Stomach (tissue), 8 donors: ENCODE measurements at regions not wholly inside any gene's neighbourhood (a gene's known extent, or its start where the extent isn't known, plus 50 kb on each side); places are given as distances from the start of the nearest gene placed in this dataset.

ENCODE experiments used
- DNase-seq, 2 donors: peaks; one replicate each; pipeline versions ENCODE4 v3.0.0 to v3.0.0-alpha.2; 2013 to 2019
- H3K27ac ChIP-seq, 5 donors: fragments of 200-600 bp in 4 of 5; sonication (generic) in 4 of 5; one replicate each; pipeline ENCODE4 v1.5.1; 2013 to 2019; ENCODE audit warnings: mild to moderate bottlenecking in 1 of 5, moderate library complexity in 1 of 5
- H3K27me3 ChIP-seq, 3 donors: fragments of 200-600 bp; sonication (generic); one replicate each; pipeline ENCODE4 v1.5.1; 2017 to 2019; ENCODE audit warnings: mixed run types in 1 of 3
- H3K36me3 ChIP-seq, 4 donors: fragments of 200-600 bp; sonication (generic); 1 replicate in 3 of 4; 2 replicates in 1 of 4; pipeline ENCODE4 v1.5.1; 2016 to 2019
- H3K4me1 ChIP-seq, 4 donors: fragments of 200-600 bp; sonication (generic); one replicate each; pipeline ENCODE4 v1.5.1; 2016 to 2019
- H3K4me3 ChIP-seq, 4 donors: fragments of 200-600 bp; sonication (generic) in 3 of 4; one replicate each; pipeline ENCODE4 v1.5.1; 2016 to 2019; ENCODE audit warnings: mild to moderate bottlenecking in 1 of 4
- H3K9me3 ChIP-seq, 4 donors: fragments of 200-600 bp; sonication (generic); one replicate each; pipeline ENCODE4 v1.5.1; 2016 to 2019
- EP300 ChIP-seq: sonication (generic); formaldehyde crosslinking; IDR thresholded peaks from one replicate; pipeline ENCODE4 v1.6.1; 2017; ENCODE audit warnings: antibody characterized with exemption
- POLR2A ChIP-seq, 4 donors: fragments of 450-650 bp; IDR thresholded peaks; one replicate each; pipeline ENCODE4 v1.6.1; 2016; ENCODE audit warnings: antibody characterized with exemption in 4 of 4, control low read depth in 2 of 4, mild to moderate bottlenecking in 1 of 4, moderate library complexity in 1 of 4
- POLR2AphosphoS5 ChIP-seq, 3 donors: sonication (generic); formaldehyde crosslinking; IDR thresholded peaks; one replicate each; pipeline ENCODE4 v1.6.1; 2016; ENCODE audit warnings: antibody characterized with exemption in 3 of 3
- WGBS, 5 donors: extraction: QIAGEN DNeasy Blood & Tissue Kit in 3 of 5; methylation state at CpG; one replicate each; pipeline versions ENCODE4 v1.1.5 to v1.1.7; 2013 to 2018; 5-methylcytosine and 5-hydroxymethylcytosine counted together
- intact Hi-C: fragments of 100-400 bp; cut with DNase I; formaldehyde crosslinking; loops from one replicate; pipeline ENCODE4 v1.15.1; 2023; ENCODE audit warnings: low total_unique reads
- small RNA-seq, 4 donors: library from RNA; depleted of rRNA; stranded (forward); fragments of <200 nt; gene quantifications; one replicate each; pipeline ENCODE3, GENCODE V24; 2016
- TF ChIP-seq, protein P1 (sequence below), 7 experiments: fragments of 450-650 bp in 4 of 7; fragments of 200-600 bp in 3 of 7; sonication (generic) in 3 of 7; IDR thresholded peaks; one replicate each; pipeline ENCODE4 v1.5.1; 2016 to 2019; ENCODE audit warnings: antibody characterized with exemption in 7 of 7, control low read depth in 2 of 7, mild to moderate bottlenecking in 1 of 7
- donor health status: healthy with polysubstance abuse.
- donor health status: Bipolar disorder and iron deficiency.
- donor health status: healthy.

DNA sequence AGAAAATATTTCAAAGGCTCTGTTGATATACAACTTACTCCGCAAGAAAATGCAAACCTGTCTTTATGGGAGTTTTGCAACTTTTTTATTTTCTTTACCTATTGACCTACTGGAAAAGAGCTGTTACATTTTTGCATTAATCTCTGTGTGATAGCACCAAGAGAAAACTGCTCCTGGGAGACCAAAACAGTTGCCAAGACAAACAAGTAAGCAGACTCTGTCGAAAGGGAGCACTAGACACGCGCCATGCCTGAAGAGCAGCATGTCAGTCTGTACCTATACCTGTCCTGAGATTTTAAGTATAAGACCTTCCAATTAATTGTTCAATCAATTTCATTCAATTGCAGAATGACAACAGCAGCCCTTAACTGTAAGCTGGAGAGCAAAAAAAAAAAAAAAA lies 56.0 kb upstream of the TECRL start:
- no peak for TF ChIP-seq POLR2AphosphoS5 (IDR thresholded peaks at IDR 0.05)
- TF ChIP-seq EP300 = no peak
- no peak for TF ChIP-seq POLR2A (IDR thresholded peaks at IDR 0.05)
- TF ChIP-seq, protein P1, sequence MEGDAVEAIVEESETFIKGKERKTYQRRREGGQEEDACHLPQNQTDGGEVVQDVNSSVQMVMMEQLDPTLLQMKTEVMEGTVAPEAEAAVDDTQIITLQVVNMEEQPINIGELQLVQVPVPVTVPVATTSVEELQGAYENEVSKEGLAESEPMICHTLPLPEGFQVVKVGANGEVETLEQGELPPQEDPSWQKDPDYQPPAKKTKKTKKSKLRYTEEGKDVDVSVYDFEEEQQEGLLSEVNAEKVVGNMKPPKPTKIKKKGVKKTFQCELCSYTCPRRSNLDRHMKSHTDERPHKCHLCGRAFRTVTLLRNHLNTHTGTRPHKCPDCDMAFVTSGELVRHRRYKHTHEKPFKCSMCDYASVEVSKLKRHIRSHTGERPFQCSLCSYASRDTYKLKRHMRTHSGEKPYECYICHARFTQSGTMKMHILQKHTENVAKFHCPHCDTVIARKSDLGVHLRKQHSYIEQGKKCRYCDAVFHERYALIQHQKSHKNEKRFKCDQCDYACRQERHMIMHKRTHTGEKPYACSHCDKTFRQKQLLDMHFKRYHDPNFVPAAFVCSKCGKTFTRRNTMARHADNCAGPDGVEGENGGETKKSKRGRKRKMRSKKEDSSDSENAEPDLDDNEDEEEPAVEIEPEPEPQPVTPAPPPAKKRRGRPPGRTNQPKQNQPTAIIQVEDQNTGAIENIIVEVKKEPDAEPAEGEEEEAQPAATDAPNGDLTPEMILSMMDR (IDR thresholded peaks at IDR 0.05) = no peak
- Histone ChIP-seq H3K27me3 (no peaks in the 10 kb centered on the region), H3K27ac (no peak overlapping the region), H3K9me3 (no peaks in the 10 kb centered on the region), H3K4me1 (no peaks in the 10 kb centered on the region), H3K4me3 (no peak overlapping the region), H3K36me3 (no peaks in the 10 kb centered on the region)
- WGBS, 5 donors = 53 to 80% (median 70%) methylated on average over 4 of the region's 4 CpGs
- DNase-seq = no peak
- intact Hi-C loops = no loop called here

DNA sequence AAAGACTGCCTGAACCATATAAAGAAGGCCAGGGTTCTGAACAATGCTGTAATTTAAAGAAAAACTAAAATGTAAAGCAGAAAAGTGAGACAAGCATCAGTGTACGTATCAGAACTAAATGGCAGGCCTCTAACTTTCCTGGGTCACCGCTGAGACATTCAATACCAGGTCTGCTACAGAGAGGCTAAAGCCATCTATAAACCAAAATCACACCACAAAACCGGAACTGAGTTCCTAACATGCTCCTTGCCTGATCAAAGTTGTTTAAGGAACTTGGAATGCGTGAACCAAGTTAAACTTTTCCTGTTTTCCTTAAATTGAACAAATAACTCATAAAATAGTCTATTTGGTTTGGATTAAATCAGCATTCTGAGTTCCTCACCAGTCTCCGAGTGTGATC lies 55.3 kb upstream of the TECRL start:
- DNase-seq = no peak
- 51 to 63% (median 54%) methylated on average over 5 of the region's 5 CpGs for WGBS, 5 donors
- no peak overlapping the region for H3K27ac ChIP-seq
- intact Hi-C loops = no loop called here
- no peak overlapping the region for H3K4me3 ChIP-seq
- H3K9me3 ChIP-seq = no peaks in the 10 kb centered on the region
- no peak for TF ChIP-seq POLR2A (IDR thresholded peaks at IDR 0.05)
- TF ChIP-seq, protein P1 (IDR thresholded peaks at IDR 0.05) = no peak
- no peak for TF ChIP-seq POLR2AphosphoS5 (IDR thresholded peaks at IDR 0.05)
- TF ChIP-seq EP300 = no peak
- no peaks in the 10 kb centered on the region for H3K4me1 ChIP-seq
- H3K36me3 ChIP-seq = no peaks in the 10 kb centered on the region
- no peaks in the 10 kb centered on the region for H3K27me3 ChIP-seq

Small RNAs in the stretch of these regions (small RNA-seq; reads per million reads assigned to genes)
- gene MTCO3P27 = 0 reads per million in 4 donors
- gene MTND4LP31 = 0 reads per million in 4 donors
